ENCODE measurements at regions not wholly inside any gene's neighbourhood (a gene's known extent, or its start where the extent isn't known, plus 50 kb on each side); places are given as distances from the start of the nearest gene placed in this dataset.

- DNase-seq (no peak), ATAC-seq (no peak)
- Mint-ChIP-seq H3K4me3 (no peak overlapping the region), H3K4me1 (ENCODE audit: low read depth) (peaks cover 29% of the 10 kb centered on the region), H3K27me3 (peaks cover 7% of the 10 kb centered on the region), H3K27ac (no peak overlapping the region), H3K9me3 (no peaks in the 10 kb centered on the region), H3K36me3 (ENCODE audit: low read depth) (no peaks in the 10 kb centered on the region)
- CTCF ChIA-PET, result interaction anchor here (0.5 to 16.5 kb wide), 33 partner anchors 8 to 354 kb away, joined by 3 to 354 read pairs (median 8); partner anchors contain the start of gene ARHGEF3
- TF ChIP-seq, protein P1, sequence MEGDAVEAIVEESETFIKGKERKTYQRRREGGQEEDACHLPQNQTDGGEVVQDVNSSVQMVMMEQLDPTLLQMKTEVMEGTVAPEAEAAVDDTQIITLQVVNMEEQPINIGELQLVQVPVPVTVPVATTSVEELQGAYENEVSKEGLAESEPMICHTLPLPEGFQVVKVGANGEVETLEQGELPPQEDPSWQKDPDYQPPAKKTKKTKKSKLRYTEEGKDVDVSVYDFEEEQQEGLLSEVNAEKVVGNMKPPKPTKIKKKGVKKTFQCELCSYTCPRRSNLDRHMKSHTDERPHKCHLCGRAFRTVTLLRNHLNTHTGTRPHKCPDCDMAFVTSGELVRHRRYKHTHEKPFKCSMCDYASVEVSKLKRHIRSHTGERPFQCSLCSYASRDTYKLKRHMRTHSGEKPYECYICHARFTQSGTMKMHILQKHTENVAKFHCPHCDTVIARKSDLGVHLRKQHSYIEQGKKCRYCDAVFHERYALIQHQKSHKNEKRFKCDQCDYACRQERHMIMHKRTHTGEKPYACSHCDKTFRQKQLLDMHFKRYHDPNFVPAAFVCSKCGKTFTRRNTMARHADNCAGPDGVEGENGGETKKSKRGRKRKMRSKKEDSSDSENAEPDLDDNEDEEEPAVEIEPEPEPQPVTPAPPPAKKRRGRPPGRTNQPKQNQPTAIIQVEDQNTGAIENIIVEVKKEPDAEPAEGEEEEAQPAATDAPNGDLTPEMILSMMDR (IDR thresholded peaks at IDR 0.05), result no peak
- POLR2A ChIA-PET, result interaction anchor here (1.3 to 4.2 kb wide), 2 partner anchors 74 to 190 kb away, joined by 5 to 24 read pairs; partner anchors contain the start of gene ARHGEF3
- intact Hi-C loops (cut with micrococcal nuclease), result loop anchor here (2.0 to 5.0 kb wide), 2 partner anchors 128 to 287 kb away; no protein-coding TSS in a partner anchor
Observed at GRCh38 chr3:56989977-56990640, 70.4 kb upstream of the SPATA12 start.

GRCh38 chr3:56989169-56989976 is 71.1 kb upstream of the SPATA12 start:
- Mint-ChIP-seq H3K36me3 (ENCODE audit: low read depth) (no peaks in the 10 kb centered on the region), H3K4me3 (no peak overlapping the region), H3K9me3 (no peaks in the 10 kb centered on the region), H3K27me3 (peaks cover 7% of the 10 kb centered on the region), H3K4me1 (ENCODE audit: low read depth) (peaks cover 33% of the 10 kb centered on the region), H3K27ac (no peak overlapping the region)
- ATAC-seq (no peak), DNase-seq (no peak)
- CTCF ChIA-PET, result interaction anchor here (0.5 to 16.5 kb wide), 68 partner anchors 9 to 380 kb away, joined by 3 to 354 read pairs (median 6); partner anchors contain the start of genes ARHGEF3 and TASOR
- POLR2A ChIA-PET, result interaction anchor here (1.2 to 4.2 kb wide), 3 partner anchors 73 to 286 kb away, joined by 4 to 24 read pairs (median 5); partner anchors contain the start of gene ARHGEF3
- intact Hi-C loops (cut with micrococcal nuclease), result loop anchor here (2.0 to 5.0 kb wide), 2 partner anchors 127 to 287 kb away; no protein-coding TSS in a partner anchor
- TF ChIP-seq, protein P1 (IDR thresholded peaks at IDR 0.05), result peak; percentile 72

DNA sequence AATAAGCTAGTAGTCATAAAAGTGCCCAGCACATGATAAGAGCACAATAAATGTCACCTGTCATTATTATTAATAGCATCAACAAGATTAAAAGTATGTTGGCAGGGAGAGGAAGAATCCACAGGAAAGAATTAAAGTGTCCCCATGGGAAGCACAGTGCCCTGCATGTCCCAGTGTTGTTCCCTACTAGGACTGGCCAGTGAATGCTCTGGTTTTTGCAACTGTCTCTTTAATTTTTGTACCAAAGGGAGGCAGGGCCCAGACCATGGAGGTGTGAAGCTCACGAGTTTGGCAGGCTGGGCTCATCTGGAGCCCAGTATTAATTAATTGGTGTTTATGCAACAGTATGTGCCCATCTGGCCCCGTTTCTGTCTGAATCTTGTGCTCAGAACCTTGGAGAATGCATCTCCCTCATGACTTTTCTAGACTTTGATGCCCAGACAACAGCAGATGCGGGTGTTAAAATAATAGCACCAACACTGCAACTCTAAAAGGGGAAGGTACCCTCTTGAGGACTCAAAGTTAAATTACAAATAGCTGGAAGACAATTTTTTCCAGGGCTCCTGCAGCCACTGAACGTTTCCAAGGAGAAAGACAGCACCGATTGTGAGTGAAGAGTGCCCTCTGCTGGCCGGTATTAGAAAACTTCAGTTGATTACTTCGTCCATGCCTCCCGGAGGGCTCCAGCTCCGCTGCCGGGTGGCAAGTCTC is 71.9 kb upstream of the SPATA12 start:
- POLR2A ChIA-PET, result interaction anchor here (1.2 to 4.2 kb wide), 3 partner anchors 72 to 286 kb away, joined by 4 to 24 read pairs (median 5); partner anchors contain the start of gene ARHGEF3
- TF ChIP-seq, protein P1 (IDR thresholded peaks at IDR 0.05), result peak; percentile 99
- H3K27ac Mint-ChIP-seq, result no peak overlapping the region
- DNase-seq, result peak; percentile 79
- H3K9me3 Mint-ChIP-seq, result no peaks in the 10 kb centered on the region
- H3K4me3 Mint-ChIP-seq, result no peak overlapping the region
- peaks cover 7% of the 10 kb centered on the region for H3K27me3 Mint-ChIP-seq
- peaks cover 33% of the 10 kb centered on the region for H3K4me1 Mint-ChIP-seq (ENCODE audit: low read depth)
- intact Hi-C loops (cut with micrococcal nuclease), result loop anchor here (2.0 to 5.0 kb wide), 2 partner anchors 126 to 286 kb away; no protein-coding TSS in a partner anchor
- no peaks in the 10 kb centered on the region for H3K36me3 Mint-ChIP-seq (ENCODE audit: low read depth)
- CTCF ChIA-PET, result interaction anchor here (0.6 to 16.5 kb wide), 75 partner anchors 8 to 647 kb away, joined by 3 to 354 read pairs (median 6); partner anchors contain the start of genes ARHGEF3 and TASOR
- peak; percentile 57 for ATAC-seq

DNA sequence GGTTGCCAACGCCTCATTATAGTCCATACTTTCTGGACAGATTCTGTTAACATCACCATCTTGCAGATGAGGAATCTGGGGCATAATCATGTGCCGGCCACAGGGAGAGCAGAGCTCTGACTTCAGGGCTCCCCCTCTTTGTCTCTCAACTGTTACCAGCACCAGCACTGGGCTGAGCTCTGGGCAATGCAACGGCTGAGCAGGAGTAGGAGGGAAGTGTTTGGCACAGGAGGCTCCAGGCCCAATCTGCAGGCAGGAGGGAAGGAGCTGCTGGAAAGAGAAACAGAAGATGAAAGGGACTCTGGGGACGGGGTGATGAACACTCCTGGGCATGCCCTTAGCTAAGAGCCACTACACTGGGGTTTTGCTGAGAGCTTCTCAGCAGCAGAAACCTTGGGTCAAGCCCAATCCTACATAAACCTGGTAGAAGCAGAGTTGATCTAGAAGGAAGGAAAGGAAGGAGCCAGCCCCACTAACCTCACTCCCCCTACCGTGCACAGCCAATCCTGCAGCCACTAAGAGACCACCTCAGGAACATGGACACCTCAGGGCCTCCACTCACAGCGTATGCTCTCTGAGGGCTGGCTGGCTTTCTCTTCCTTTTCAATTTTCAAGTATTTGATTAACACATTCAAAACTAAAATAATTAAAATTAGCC is 73.1 kb upstream of the SPATA12 start:
- intact Hi-C loops (cut with micrococcal nuclease), result loop anchor here (2.0 to 5.0 kb wide), 2 partner anchors 125 to 187 kb away; partner anchors contain the start of gene ARHGEF3
- CTCF ChIA-PET, result interaction anchor here (0.6 to 16.5 kb wide), 32 partner anchors 9 to 646 kb away, joined by 3 to 354 read pairs (median 7); partner anchors contain the start of gene ARHGEF3
- H3K4me3 Mint-ChIP-seq, result no peak overlapping the region
- H3K4me1 Mint-ChIP-seq (ENCODE audit: low read depth), result peaks cover 38% of the 10 kb centered on the region
- H3K27ac Mint-ChIP-seq, result no peak overlapping the region
- H3K27me3 Mint-ChIP-seq, result peaks cover 7% of the 10 kb centered on the region
- ATAC-seq (peak; percentile 57), DNase-seq (peak; percentile 53)
- no peaks in the 10 kb centered on the region for H3K36me3 Mint-ChIP-seq (ENCODE audit: low read depth)
- no peaks in the 10 kb centered on the region for H3K9me3 Mint-ChIP-seq
- TF ChIP-seq, protein P1 (IDR thresholded peaks at IDR 0.05), result no peak
- POLR2A ChIA-PET, result interaction anchor here (4.2 kb wide), 1 partner anchor 187 kb away, joined by 24 read pairs; the partner anchor contains the start of gene ARHGEF3
